NCI-H2107 treated with DMSO at 0.1 percent for 48 hours (cell line): ENCODE measurements at regions not wholly inside any gene's neighbourhood (a gene's known extent, or its start where the extent isn't known, plus 50 kb on each side); places are given as distances from the start of the nearest gene placed in this dataset.

Experiments
- DNase-seq: peaks from one replicate; lab custom pipeline; 2025; ENCODE audit not compliant: unreplicated experiment; lab: John Stamatoyannopoulos, UW

DNA sequence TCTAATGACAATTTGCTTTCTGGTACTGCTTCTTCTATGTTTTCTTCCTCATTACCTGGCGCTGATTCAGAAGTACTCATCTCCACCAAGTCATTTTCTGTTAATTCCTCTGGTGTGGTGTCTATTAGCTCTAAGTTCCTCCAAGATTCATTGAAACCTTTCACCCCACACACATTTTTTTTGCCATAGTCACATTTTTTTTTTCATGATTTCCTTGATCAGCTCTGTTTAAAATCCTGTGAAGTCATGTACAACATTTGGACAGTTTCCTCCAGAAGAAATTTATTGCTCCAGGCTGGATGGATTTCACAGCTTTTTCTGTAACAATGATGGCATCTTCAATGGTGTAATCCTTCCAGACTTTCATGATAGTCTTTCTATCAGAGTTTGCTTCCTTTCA lies 243.2 kb upstream of the VEPH1 start:
- DNase-seq = no peak

DNA sequence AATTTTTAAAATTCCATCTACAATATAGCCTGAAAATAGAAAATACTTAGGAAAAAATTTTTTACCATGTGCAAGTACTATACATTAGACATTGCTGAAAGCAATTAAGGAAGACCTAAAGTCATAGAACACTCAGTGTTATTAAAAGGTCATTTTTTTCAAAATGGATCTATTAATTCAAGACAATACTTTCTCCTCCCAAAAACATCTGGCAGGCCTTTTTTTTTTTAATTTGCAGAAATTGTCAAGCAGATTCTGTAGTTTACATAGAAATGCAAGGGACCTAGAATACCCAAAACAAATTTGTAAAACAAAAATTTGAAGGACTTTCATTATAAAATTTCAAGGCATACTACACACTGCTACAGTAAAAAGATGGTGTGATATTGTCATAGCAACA lies 238.4 kb upstream of the VEPH1 start:
- DNase-seq = no peak

DNA sequence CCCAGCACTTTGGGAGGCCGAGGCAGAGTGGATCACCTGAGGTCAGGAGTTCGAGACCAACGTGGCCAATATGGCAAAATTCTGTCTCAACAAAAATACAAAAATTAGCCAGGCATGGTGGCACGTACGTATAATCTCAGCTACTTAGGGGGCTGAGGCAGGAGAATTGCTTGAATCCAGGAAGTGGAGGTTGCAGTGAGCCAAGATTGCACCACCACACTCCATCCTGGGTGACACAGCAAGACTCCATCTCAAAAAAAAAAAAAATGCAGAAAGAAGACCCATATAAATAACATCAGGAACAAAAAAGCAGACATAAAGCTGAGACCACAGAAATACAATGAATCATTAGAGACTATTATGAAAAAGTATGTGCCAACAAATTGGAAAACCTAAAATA lies 235.2 kb upstream of the VEPH1 start:
- DNase-seq = no peak

DNA sequence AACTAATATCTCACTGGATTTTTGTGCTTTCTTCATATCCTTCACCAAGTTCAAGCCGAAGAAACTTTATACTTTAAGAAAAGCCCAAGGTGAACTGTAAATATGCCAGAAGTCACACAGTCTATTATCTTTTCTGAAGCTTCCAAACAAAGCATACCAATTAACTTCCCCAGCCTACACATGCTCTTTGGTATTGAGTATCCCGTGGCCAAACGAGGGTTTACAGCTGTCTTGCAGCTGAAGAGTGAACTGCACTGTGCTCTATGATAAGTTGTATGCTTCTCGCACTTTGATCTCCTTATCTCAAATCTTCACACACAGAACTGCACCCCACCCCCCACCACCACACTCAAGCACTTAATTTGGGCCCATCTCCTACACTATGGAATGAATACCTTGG lies 215.6 kb upstream of the VEPH1 start:
- DNase-seq = no peak

DNA sequence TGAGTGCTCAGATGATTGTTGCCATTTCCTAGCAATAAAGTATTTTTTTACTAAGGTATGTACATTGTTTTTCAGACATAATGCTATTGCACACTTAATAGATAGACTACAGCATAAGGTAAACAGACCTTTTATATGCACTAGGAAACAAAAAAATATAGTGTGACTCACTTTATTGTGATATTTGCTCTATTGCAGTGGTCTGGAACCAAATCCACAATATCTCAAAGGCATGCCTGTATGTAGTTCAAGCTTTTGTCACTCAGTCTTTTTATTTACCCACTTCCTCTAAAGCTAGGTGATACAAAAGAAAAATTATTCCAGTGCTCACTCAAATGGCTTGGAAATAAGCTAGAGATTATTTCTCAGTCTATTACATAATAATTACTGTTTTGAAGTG lies 209.9 kb upstream of the VEPH1 start:
- no peak for DNase-seq

DNA sequence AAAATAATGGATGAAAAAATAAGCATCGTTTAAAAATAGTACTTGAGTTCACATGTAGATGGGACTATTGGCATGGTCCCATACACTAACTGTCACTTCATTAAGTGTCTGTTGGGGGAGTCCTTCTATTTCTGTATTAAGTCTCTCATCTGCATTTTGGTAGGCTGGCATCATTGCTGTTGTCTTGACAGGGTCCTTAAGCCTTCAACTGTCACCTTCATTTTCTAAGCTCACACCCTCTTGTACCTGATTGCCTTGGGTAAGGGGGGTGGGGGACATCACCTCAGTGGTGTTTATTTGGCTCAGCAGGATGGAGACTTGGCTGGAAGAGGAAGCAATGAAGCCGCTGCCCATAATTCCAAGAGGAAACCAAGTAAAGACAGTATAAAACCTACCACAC lies 202.0 kb upstream of the VEPH1 start:
- DNase-seq = no peak

DNA sequence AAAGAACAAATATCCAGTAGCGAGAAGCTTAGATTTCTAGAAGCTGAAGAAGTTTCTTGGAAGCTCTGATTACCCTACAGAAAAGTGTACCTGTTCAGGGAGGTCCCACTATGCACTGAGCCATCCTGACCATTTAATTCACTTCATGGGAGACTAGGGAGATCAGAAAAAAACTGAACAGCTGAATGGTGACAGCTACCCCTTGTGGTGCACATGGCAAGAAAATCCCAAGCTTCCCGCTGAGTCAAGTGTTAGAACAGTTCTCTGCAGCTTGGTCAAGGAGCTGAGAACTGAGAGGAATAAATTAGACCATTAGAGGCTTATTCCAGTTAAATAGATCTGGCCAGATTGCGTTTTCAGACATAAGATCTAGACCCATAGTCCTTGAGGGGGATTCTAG lies 197.2 kb upstream of the VEPH1 start:
- no peak for DNase-seq

DNA sequence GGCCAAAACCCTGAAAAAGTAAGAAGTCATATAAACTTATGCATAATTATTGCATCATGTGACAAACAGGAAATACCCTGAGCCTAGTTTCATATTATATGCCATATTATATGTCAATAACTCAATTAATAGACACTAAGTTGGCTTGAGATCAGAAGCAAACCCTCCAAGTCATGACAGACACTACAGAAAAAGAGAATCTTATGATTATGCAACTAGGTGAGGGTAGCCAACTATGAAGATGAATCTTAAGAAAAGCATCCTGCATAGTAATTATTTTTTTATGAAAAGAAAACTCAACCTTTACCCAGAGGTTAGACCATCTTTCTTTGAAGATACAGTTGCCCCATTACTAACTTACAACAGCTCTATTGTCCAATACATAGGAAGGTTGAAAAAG lies 192.4 kb upstream of the VEPH1 start:
- no peak for DNase-seq

DNA sequence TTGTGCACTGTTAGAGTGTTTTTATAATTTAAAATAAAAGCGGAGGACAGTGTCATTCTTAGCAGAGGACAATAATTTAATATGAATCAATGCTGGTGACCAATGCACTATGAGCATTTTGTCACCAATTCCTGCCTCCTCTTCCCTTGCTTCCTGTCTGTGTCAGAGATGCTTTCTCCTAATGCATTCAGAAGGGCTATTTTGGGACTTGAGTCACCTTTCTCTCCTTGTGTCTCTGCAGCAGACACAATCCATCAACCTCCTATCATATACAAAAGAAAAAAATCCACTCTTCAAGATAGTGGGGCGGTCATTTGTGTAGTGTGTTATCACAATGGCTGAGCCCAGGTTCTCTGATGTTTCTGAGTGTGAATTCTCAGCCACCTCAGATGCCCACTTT lies 191.9 kb upstream of the VEPH1 start:
- DNase-seq = no peak

DNA sequence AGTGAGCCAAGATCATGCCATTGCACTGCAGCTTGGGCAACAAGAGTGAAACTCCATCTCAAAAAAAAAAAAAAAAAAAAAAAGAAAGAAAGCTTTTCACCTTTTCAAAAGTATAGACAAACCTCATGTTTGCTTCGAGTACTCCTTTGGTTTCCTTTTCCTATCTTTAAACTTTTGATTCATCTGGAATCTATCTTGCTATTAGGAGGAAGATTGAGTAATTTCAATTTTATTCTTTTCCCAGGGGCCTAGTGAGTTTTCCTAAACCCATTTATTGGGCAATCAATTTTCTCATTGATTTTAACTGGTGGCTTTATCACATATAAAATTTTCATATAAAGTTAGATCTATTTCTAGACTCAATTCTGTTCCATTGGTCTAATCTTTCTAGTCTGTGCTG lies 190.5 kb upstream of the VEPH1 start:
- DNase-seq = no peak

DNA sequence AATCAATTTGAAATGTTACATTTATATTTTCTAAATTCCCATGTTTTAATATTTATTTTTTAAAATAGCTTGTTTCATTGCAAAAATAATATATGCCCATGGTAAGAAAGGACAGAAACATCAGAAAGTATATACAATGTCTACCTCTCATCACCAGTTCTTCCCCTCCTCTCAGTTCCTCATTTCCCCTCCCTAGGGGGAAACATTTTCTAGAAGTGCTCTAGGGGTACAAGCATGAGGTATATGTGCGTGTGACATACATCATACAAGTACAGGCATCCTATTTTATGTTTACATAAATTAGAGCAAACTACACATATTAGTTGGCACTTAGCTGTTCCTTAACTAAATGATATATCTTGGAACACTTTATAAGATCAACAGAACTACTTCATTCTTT lies 189.3 kb upstream of the VEPH1 start:
- no peak for DNase-seq

DNA sequence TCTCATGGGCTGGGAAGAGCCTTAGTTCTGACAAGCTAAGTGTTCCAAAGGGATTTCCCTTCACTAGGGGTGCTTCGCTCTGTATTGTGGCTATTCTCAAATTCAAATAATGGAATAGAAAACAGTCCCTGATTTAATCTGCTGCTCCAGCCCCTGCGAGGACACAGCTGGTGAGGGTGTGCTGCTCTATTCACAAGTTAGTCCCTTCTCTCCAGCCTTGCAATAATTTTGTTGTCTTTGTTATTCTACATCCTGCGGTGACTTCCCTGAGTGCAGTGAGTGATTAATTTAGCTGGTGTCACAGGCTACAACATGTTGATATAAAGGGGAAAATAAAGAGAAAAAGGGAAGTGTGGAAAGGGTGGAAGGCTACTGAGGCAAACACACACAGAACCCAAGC lies 180.5 kb upstream of the VEPH1 start:
- DNase-seq = peak; percentile 5

DNA sequence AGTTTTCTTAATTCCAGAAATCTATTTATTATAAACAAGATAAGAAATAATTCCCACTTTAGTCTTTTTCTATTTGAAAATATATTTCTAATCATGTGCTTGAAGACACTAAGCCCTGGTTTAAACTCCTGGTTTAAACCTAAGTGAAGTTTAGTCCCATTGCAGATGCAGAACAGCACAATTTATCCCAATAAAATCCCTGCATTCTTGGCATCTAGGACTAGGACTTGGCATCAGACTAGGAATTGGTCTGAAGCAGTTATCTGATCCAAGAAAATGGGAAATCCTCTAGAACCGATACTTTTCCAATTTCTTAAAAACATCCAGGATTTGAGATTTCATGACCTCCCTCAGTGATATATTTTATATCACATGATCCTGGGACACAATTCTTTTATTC lies 168.8 kb upstream of the VEPH1 start:
- no peak for DNase-seq

DNA sequence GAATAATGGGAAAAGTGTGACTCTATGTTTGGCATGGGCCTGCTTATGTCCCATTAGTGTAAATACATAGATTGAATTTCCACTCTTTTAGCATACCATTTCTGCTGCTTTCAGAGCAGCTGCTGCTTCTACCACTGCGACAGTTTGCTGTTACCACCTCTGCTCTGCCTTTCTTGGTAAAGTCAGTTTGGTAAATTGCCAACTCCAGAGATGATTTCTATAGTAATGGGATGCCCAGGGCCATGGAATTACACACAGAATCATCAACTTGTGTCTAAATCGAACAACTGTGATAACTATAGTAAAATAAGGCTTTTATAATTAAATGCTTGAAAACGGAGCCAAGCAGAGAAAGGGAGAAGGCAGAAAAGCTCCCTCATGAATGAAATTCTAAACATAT lies 168.4 kb upstream of the VEPH1 start:
- DNase-seq = peak; percentile 28

DNA sequence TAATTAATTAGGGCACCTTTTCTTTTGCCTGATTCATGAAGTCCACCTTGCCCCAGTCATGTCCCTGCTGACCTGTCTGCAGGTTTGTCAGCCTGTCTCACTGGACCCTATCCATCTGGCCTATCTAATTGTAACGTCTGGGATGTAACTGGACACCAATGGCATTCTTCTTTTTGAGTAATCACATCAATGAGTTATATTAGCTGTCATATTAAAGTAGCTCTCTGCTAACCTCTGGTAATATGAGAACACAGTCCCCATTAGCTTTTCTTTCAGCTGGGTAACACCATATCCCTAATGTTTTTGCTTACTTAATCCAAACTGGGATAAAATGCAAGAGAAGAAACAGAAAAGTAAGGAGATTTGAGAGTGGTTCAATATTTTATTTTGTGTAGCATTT lies 166.2 kb upstream of the VEPH1 start:
- peak; percentile 23 for DNase-seq

DNA sequence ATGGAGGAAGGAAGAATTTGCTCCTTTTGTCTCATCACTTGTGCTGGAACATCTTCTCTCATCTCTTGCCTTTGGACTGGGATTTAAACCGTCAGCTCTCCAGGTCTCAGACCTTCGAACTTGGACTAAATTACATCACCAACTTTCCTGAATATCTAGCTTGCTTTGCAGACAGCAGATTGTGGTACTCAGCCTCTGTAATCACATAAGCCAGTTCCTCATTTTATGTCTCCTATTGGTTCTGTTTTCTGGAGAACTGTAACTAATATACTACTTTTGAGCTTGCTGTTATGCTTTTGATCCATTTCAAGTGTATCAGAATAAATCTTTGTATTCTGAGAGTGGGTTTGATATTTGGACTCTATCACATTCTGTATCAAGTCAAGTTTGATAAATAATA lies 164.3 kb upstream of the VEPH1 start:
- no peak for DNase-seq

DNA sequence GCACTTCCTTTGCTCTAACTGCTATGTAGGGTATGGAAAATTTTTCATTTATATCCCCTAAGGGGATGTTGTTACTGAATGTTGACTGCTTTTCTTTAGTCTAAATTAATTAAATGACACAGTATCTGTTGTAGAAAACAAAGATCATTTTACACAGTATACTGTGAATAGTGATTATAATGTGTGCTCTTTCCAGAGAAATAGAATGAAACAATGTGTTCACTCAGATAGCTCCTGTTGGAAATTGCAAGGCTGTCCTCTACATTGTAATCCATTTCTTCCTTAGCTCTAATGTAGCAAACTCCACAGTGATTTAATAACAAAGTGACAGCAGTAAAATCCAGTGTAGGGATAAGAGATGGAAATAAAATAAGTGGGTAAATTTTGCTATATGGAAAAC lies 159.0 kb upstream of the VEPH1 start:
- DNase-seq = no peak

DNA sequence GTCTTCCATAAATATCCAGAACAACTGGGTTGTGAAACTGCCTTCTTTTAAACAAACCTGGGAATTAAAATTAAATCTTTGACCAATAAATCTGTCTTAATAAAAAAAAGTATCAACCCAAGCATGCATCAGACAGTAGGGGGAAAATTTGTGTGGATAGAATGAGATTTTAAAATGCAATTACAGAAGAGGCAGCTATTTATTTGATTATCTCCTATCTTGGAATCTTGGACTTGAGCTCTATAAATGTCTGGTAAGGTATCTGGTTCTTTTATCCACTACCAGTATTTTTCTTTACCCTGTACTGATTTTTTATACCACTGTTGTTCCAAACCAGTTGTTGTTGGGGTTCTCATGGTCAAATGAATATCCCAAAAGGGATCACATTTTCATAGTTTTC lies 157.6 kb upstream of the VEPH1 start:
- DNase-seq = no peak

DNA sequence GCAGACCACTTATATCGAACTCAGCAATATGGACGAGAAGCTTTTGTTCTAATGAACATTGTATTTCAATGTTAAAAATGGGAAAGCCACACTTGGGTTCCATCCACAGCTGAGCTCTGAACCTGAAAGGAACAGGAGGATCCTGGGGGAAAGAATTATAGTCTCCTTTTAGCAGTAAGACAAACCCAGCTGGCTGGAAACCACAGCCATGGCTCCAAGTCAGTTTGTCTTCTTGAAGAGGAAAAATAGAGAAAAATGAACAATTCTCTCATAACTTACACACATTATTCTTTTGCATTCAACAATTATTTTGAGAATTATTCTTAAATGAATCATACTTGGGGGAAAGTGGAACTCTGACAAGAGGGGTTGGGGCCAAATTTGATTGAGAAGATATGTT lies 149.2 kb upstream of the VEPH1 start:
- no peak for DNase-seq

DNA sequence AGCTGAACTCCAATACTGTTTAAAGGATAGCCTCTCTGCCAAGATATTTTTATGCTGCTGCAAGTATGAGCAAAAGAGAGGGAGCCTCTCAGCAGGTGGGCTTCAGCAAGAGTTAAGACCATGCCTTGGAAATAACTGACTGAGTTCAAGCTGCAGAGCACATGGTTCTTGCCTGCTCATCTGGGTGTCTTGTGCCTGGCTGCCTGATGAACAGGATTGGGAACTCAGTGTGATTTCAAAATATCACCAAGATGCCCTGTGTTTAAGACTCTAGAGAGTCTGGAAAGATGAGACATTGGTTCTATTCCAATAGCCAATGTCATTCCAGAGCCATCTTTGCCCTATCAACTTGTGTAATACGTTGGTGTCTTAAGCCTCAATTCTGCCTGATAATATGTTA lies 147.5 kb upstream of the VEPH1 start:
- no peak for DNase-seq

DNA sequence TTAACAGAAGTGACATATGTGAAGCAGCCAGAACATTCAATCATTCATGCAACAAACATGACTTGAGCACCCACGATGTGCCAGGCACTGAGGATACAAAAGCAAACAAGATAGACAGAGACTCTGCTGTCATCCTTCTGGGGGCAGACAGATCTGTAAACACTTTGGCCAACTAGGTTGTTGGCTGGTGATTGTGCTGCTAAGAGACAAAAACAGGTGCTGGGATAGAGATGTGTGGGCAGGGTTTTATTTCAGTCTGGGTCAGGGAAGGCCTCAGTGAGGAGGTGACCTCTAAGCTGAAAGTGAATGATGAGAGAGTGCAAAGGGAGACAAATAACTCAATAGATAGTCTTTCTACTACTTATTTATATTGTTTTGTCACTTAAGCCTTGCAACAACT lies 147.0 kb upstream of the VEPH1 start:
- DNase-seq = no peak

DNA sequence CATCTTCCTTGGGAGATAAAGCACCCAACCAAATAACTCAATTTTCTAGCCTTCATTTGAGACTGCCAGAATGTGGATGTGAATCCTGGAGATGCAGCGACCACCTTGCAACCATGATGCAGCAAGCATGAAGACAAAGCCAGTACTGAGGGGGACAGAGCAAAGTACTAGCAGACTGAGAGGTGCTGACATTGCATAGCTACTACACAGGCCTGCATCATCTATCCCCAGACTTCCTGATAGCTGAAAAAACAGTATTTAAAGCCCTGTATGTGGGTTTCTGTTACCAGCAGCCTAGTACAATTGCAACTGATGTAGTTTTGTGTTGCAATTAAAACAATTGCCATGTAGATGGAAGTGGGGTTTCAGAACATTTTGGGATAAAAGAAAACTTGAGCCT lies 146.3 kb upstream of the VEPH1 start:
- DNase-seq = no peak

DNA sequence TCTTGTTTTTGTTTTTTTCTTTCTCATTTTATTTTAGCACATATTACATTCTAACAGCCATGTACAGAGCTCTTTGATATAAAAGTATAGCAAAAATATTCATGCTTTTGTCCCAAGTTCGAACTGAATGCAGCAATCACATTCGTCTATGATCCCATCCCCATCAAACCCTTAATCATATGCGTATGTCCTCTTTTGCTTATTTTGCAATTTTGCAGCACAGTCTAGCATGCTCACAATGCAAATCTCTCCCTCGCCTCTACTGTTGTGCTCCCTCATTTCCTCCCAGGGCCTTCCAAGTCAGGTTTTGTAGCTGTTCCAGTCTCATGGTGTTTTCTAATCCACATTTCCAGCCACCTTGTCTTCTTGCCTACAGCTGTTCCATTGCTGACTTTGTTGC lies 144.6 kb upstream of the VEPH1 start:
- DNase-seq = no peak

DNA sequence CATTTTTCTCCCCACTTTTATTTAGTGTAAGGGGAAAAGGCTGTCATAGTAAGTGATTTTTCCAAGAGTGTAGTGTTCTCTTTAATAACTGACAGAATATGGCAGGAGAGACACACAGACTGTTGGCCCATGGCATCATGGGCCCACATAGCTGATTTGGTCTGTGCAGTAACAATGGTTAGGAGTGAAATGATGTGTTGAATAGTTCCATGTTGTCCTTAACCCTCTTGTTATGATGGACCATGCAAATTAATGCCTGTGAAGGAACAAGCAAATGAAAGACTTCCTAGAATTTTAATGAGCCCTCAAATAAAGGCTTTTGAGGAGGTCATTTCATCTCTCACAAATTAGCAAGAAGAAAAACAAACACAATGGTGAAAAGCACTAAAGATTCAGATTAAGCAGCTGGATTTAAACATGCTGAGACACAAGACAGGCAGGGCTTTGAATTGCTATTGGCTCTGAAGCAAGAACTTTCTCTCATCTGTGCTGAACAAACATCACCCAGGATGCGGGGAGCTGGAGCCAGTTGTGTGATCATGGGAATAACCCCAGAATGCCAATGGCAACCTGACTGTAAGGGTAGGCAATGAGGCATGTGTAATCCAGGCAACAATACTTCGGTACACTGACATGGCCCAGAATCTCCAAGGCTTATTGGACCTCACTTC lies 136.7 kb upstream of the VEPH1 start:
- DNase-seq = no peak
